ENCODE measurements at regions not wholly inside any gene's neighbourhood (a gene's known extent, or its start where the extent isn't known, plus 50 kb on each side); places are given as distances from the start of the nearest gene placed in this dataset.

DNA sequence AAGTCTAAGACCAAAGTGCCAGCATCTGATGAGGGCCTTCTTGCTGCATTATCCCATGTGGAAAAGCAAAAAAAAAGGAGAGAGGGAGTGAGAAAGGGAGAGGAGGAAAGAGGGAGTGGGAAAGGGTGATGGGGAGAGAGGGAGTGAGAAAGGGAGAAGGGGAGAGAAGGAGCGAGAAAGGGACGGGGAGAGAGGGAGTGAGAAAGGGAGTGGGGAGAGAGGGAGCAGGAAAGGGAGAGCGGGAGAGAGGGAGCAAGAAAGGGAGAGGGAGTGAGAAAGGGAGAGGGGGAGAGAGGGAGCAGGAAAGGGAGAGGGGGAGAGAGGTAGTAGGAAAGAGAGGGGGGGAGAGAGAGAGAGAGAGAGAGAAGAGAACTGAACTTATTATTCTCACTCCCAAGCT is 241.1 kb upstream of the RIMS1 start:
- intact Hi-C loops (cut with DNase I): no loop called here
- no peaks in the 10 kb centered on the region for H3K36me3 ChIP-seq
- DNase-seq (no peak), ATAC-seq (no peak)
- H3K27ac ChIP-seq: no peak overlapping the region
- H3K9me3 ChIP-seq: no peaks in the 10 kb centered on the region
- TF ChIP-seq, protein P1, sequence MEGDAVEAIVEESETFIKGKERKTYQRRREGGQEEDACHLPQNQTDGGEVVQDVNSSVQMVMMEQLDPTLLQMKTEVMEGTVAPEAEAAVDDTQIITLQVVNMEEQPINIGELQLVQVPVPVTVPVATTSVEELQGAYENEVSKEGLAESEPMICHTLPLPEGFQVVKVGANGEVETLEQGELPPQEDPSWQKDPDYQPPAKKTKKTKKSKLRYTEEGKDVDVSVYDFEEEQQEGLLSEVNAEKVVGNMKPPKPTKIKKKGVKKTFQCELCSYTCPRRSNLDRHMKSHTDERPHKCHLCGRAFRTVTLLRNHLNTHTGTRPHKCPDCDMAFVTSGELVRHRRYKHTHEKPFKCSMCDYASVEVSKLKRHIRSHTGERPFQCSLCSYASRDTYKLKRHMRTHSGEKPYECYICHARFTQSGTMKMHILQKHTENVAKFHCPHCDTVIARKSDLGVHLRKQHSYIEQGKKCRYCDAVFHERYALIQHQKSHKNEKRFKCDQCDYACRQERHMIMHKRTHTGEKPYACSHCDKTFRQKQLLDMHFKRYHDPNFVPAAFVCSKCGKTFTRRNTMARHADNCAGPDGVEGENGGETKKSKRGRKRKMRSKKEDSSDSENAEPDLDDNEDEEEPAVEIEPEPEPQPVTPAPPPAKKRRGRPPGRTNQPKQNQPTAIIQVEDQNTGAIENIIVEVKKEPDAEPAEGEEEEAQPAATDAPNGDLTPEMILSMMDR (IDR thresholded peaks at IDR 0.05): no peak
- H3K4me1 ChIP-seq: no peaks in the 10 kb centered on the region
- H3K4me3 ChIP-seq: no peak overlapping the region
- H3K27me3 ChIP-seq: no peaks in the 10 kb centered on the region

DNA sequence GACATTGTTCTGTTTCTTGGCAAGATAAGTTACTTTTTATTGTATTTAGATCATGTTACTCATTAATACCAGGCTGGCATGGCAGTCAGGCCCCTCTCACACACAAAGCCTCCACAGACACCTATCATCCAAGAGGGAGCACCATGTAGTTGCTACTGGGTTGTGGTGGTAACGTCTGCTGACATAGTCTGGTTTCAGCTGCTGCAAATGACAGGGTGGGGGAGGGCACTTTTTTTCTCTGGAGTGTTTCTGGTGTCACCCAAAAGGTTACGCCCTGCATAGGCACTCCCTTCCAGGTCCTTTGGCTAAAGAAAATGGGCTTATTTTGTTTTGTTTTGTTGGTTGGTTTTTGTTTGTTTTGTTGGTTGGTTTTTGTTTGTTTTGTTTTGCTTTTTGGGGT is 236.4 kb upstream of the RIMS1 start:
- TF ChIP-seq, protein P1 (IDR thresholded peaks at IDR 0.05): no peak
- H3K36me3 ChIP-seq: no peaks in the 10 kb centered on the region
- H3K27me3 ChIP-seq: no peaks in the 10 kb centered on the region
- no peak overlapping the region for H3K27ac ChIP-seq
- intact Hi-C loops (cut with DNase I): no loop called here
- DNase-seq (no peak), ATAC-seq (no peak)
- H3K9me3 ChIP-seq: no peaks in the 10 kb centered on the region
- H3K4me3 ChIP-seq: no peak overlapping the region
- no peaks in the 10 kb centered on the region for H3K4me1 ChIP-seq

GRCh38 chr6:71651636-71652035 is 234.7 kb upstream of the RIMS1 start:
- H3K36me3 ChIP-seq: no peaks in the 10 kb centered on the region
- intact Hi-C loops (cut with DNase I): no loop called here
- no peak for ATAC-seq
- no peaks in the 10 kb centered on the region for H3K4me1 ChIP-seq
- no peaks in the 10 kb centered on the region for H3K27me3 ChIP-seq
- H3K9me3 ChIP-seq: no peaks in the 10 kb centered on the region
- H3K27ac ChIP-seq: no peak overlapping the region
- DNase-seq: no peak
- TF ChIP-seq, protein P1 (IDR thresholded peaks at IDR 0.05): no peak
- H3K4me3 ChIP-seq: no peak overlapping the region

- Histone ChIP-seq H3K9me3 (no peaks in the 10 kb centered on the region), H3K36me3 (no peaks in the 10 kb centered on the region), H3K4me3 (no peak overlapping the region), H3K27me3 (no peaks in the 10 kb centered on the region), H3K27ac (no peak overlapping the region), H3K4me1 (no peaks in the 10 kb centered on the region)
- intact Hi-C loops (cut with DNase I): no loop called here
- TF ChIP-seq, protein P1 (IDR thresholded peaks at IDR 0.05): no peak
- ATAC-seq (no peak), DNase-seq (no peak)
Observed at GRCh38 chr6:71656121-71656520, 230.2 kb upstream of the RIMS1 start.

DNA sequence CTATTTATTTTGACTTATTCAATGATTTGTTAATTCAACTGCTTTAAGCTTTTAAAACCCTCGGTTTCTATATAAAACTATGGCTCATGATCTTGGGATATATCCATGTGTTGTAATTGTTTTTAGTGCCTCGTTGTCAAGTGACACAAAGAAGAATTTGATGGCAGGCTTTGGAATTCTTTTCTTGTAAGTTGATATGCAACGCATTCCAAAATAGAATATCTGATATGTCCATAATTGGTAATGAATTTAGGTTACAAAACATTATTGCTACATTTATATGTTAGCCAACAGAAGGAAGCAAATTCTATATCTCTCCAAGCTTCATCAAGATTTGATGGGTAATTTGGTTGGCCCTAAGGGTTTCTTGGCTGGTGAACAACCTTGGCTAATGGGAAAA is 220.4 kb upstream of the RIMS1 start:
- intact Hi-C loops (cut with DNase I): no loop called here
- TF ChIP-seq, protein P1 (IDR thresholded peaks at IDR 0.05): no peak
- ATAC-seq: no peak
- Histone ChIP-seq H3K36me3 (no peaks in the 10 kb centered on the region), H3K27ac (no peak overlapping the region), H3K27me3 (no peaks in the 10 kb centered on the region), H3K9me3 (no peaks in the 10 kb centered on the region), H3K4me3 (no peak overlapping the region), H3K4me1 (no peaks in the 10 kb centered on the region)
- no peak for DNase-seq

Data from left lung (tissue), 4 donors.